Rectal smooth muscle tissue (tissue), 1 donor: ENCODE measurements at regions not wholly inside any gene's neighbourhood (a gene's known extent, or its start where the extent isn't known, plus 50 kb on each side); places are given as distances from the start of the nearest gene placed in this dataset.

Source experiments
- H3K27ac ChIP-seq: one replicate; pipeline ENCODE4 v1.7.0; 2013; ENCODE audit warnings: low read depth, low read length, inconsistent platforms
- H3K27me3 ChIP-seq: one replicate; pipeline ENCODE4 v1.7.0; 2013; ENCODE audit warnings: low read length; ENCODE audit not compliant: control insufficient read depth, insufficient read depth
- H3K36me3 ChIP-seq: one replicate; pipeline ENCODE4 v1.7.0; 2013; ENCODE audit warnings: low read length; ENCODE audit not compliant: control insufficient read depth, insufficient read depth
- H3K4me1 ChIP-seq: one replicate; pipeline ENCODE4 v1.7.0; 2013; ENCODE audit warnings: low read length; ENCODE audit not compliant: control insufficient read depth, insufficient read depth
- H3K4me3 ChIP-seq: one replicate; pipeline ENCODE4 v1.7.0; 2013; ENCODE audit warnings: low read length
- H3K9ac ChIP-seq: one replicate; pipeline ENCODE4 v1.7.0; 2013; ENCODE audit warnings: low read length

DNA sequence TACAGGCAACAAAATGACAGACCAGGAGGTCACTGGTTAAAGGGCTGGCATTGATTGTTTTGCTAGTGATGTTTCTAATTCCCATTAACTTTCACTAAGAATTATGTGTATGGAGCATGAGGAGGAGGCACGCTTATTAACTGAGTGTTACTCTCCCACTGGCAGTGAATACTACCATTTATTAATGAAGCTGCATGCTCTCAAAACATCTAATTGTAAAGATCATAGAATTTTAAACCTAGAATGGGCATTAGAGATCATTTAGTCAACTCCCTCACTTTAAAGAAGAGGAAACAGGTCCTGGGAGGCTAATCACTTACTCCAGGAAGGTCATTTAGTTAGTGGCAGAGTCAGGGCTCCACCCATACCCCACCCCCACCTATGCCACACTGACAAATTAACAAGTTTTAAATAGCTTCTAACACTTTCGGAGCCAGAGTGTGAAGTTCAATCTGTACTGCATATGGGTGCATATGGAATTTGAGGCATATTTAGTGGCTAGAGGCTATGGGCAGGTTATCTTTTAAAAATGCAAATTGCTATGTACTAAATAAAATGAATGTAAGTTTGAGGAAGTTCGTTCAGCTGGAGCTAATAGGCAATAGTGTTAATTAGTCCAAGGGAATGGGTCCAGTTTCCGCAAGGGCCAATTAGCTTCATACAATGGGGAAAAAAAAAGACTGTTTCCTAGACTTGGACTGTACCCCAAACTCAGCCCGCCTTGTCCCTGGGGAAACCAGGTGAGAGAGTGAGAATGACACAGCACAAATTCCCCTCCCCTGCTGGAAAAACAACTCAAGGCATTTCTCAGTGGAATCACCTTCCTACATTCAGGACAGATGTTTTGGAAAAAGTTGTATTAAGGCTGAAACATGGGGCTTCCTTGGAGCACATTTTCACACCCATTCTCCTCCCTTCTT is 178.8 kb downstream of the ICOS start:
- H3K4me1 ChIP-seq: peaks cover 41% of the 10 kb centered on the region

DNA sequence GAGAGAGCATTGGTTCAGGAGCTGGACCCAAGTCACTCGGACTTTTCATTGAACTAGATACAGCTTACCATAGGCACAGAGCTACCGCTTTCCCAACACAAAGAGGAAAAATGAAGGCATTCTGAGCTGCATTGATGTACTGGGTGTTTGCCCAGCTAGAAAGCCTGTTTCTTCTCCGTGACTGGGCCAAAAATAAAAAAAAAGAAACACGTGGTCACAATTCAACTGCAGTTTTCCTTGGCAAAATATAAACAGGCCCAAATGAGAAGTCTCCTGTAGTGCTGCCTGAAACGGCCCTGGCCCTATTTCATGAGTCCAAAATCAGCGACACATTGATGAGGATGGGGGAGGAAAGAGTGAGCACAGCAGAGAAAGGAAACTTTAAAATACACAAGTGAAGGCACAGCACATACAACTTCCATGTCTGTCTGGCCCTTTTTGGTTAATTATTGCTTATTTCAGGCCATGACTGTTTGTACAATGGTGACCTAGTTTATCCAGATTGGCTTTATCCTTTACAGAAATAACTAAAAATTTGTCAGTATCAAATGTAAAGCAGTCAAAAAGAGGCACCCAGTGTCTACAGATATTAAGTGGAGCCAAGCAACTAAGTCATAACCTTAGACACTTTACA is 179.7 kb downstream of the ICOS start:
- peak overlapping the region; percentile 33 for H3K27ac ChIP-seq
- no peak overlapping the region for H3K9ac ChIP-seq
- no peaks in the 10 kb centered on the region for H3K27me3 ChIP-seq
- H3K4me1 ChIP-seq: peaks cover 36% of the 10 kb centered on the region
- no peak overlapping the region for H3K4me3 ChIP-seq
- no peaks in the 10 kb centered on the region for H3K36me3 ChIP-seq

More for the DNA sequence above, 178.8 kb downstream of the ICOS start:
- Histone ChIP-seq H3K36me3 (no peaks in the 10 kb centered on the region), H3K9ac (no peak overlapping the region), H3K27ac (no peak overlapping the region), H3K27me3 (no peaks in the 10 kb centered on the region), H3K4me3 (no peak overlapping the region)

DNA sequence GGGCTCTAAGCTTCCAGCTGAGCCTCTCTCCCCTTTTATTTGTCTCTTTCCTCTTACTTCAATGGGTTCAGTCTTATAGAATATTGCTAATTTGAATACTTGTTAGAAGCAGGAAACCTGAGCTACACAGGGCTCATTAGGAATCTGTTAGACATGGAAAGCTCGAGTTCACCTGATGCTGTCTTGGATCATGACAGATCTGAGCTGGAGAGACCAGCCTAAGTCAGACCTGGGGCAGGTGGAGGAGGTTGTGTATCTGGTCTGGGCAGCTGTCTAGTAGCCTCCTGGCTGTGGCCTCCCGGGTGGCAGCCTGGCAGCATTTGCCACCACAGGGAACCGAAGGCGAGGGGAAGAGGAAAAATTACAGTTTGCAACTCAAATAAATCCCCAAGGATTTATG is 185.9 kb downstream of the ICOS start:
- no peaks in the 10 kb centered on the region for H3K36me3 ChIP-seq
- no peak overlapping the region for H3K9ac ChIP-seq
- H3K27me3 ChIP-seq: no peaks in the 10 kb centered on the region
- H3K4me1 ChIP-seq: peaks cover 3% of the 10 kb centered on the region
- H3K27ac ChIP-seq: no peak overlapping the region
- no peak overlapping the region for H3K4me3 ChIP-seq

DNA sequence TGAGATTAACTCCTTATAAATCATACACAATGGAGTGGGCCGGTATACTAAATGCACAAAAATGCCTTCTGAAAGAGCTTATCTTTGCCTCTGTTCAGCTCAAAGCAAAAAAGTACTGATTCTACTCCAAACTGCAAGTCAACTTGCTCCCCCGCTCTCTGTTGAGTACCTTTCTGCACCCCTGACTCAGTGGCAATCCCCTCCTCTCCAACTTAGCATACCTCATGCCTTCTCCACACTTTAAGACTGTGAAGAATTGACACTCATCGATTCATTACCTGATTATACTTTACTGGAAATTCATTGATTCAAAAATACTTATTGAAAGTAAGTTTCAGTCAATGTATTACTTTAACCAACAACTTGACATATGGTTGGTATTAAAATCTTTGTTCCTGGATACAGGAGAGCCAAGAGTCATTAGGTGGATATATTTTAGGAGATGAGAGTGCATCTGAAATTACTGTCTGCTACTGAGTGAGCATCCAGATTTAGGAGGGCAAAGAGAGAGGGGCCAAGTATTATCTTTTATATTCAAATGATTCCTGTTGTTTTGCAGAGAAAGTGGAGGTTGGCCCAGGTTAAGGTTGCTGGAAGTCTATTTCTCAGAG is 187.7 kb downstream of the ICOS start:
- H3K36me3 ChIP-seq: no peaks in the 10 kb centered on the region
- no peaks in the 10 kb centered on the region for H3K4me1 ChIP-seq
- no peak overlapping the region for H3K27ac ChIP-seq
- H3K4me3 ChIP-seq: no peak overlapping the region
- H3K9ac ChIP-seq: no peak overlapping the region
- no peaks in the 10 kb centered on the region for H3K27me3 ChIP-seq

DNA sequence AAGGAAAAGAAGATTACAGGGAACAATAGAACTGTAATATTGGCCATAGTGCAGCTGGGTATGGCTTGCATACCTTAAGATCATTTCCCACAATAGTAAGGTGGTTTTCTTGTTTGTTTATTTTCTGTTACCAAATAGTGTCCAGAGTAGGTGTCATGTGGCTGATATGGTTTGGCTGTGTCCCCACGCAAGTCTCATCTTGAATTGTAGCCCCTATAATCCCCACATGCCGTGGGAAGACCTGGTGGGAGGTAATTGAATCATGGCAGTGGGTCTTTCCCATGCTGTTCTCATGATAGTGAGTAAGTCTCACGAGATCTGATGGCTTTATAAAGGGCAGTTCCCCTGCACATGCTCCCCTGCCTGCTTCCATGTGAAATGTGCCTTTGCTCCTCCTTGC is 190.1 kb downstream of the ICOS start:
- Histone ChIP-seq H3K27me3 (no peaks in the 10 kb centered on the region), H3K27ac (no peak overlapping the region), H3K9ac (no peak overlapping the region), H3K4me1 (no peaks in the 10 kb centered on the region), H3K4me3 (no peak overlapping the region), H3K36me3 (no peaks in the 10 kb centered on the region)

DNA sequence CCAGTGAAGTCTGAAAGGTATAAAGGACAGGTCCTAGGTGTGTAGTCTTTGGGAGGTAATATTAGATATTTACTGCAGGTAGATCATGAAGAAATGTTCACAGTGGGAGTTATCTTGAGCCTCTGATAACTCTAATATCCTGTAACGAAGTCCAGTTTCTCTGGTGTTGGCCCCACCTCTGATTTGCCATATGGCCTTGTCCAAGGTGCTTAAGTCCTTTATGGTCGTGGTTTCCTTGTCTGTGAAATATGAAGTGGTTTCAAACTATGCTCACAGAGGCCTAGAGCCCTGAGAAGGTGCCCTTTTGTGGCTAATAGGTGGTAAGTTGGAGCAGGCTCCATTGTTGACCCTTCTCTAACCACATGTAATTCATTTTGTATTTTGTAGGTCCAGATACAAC is 190.7 kb downstream of the ICOS start:
- Histone ChIP-seq H3K4me3 (no peak overlapping the region), H3K27me3 (no peaks in the 10 kb centered on the region), H3K4me1 (no peaks in the 10 kb centered on the region), H3K27ac (no peak overlapping the region), H3K36me3 (no peaks in the 10 kb centered on the region), H3K9ac (no peak overlapping the region)

DNA sequence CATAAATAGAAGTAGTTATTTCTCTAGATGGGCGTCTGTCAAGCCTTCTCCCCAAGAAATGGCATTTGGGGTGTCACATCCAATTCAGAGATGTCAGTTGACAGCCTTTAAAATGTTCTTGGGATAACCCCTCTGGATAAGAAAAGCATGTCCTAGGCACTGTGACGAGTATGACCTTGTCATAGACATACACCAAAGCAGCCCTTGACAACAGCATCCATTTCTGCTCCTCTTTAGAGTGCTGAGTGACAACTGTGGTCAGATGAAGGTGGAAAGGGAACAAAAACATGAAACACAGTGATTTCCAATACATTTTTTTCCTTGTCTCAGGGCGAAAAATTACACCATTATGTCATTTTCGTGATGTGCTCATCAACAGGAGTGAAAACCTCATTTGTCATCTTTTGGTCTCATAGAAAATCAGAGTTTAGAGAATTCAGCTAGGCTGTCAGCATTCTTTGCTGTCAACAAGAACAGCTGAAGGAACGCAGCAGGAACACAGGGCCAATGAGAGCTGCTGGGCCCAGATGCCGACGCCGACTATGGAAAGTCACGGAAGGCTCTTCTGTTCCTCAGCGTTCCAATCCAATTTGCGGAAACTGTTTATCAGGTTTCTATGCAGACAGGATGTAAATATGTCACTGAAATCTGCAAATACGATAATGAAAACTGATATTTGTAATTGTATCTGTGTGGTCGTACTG is 193.2 kb downstream of the ICOS start:
- Histone ChIP-seq H3K27me3 (no peaks in the 10 kb centered on the region), H3K27ac (no peak overlapping the region), H3K4me1 (no peaks in the 10 kb centered on the region), H3K4me3 (no peak overlapping the region), H3K9ac (no peak overlapping the region), H3K36me3 (no peaks in the 10 kb centered on the region)

DNA sequence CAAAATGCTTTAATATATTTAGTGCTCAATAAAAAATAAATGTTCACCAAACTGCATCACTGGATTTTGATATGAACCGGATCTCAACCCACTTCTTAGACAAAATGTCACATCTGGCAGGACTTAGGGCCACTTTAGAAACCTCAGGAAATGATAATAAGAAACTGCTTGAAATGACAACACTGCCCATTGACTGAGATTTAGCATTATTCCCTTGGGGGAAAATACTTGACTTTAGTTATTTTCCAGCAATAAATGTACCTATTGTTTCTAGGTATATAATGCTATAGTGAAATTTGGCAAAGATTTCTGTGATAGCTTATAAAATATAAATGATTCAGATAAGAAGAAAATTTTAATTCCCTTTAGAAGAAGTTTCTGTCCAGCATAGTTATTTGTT is 195.1 kb downstream of the ICOS start:
- no peak overlapping the region for H3K27ac ChIP-seq
- no peak overlapping the region for H3K9ac ChIP-seq
- H3K4me3 ChIP-seq: no peak overlapping the region
- H3K36me3 ChIP-seq: no peaks in the 10 kb centered on the region
- no peaks in the 10 kb centered on the region for H3K27me3 ChIP-seq
- no peaks in the 10 kb centered on the region for H3K4me1 ChIP-seq

DNA sequence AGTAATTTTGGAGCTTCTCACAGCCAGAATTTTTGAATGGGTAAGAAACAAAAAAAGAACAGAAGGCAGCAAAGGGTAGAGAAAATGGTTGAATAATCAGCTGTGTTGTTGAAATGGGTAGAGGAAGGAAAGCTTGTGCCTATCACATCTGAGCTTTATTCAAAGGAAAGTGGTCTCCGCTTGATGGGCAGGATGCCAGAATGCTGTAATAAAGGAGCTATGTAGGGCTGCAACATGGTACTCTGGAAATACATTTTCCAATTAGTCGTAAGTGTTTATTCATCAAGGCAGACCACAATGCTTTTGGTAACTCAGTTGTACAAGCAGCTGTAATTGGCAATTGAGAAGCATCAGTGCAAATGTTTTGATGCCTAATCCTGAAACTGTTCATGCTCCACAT is 196.9 kb downstream of the ICOS start:
- H3K36me3 ChIP-seq: no peaks in the 10 kb centered on the region
- H3K4me3 ChIP-seq: no peak overlapping the region
- no peak overlapping the region for H3K9ac ChIP-seq
- H3K4me1 ChIP-seq: no peaks in the 10 kb centered on the region
- no peaks in the 10 kb centered on the region for H3K27me3 ChIP-seq
- no peak overlapping the region for H3K27ac ChIP-seq

DNA sequence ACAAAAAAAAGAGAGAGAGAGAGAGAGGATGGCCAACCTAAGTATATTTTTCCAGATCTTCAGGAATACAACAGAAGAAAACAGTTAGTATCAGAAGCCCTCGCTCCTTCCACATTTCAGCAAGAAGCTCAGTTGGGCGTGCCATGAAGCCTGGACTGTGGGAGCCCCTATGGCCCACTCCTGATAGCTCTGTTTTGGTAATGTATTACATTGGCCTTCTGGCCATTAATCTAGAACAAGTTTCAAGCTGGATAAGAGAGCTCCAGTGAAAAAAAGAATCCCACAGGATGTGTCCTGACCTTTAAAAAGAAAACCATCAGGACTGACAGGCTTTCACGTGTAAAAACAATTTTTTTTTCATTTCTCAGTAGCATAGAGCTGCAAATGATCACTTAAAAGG is 197.9 kb downstream of the ICOS start:
- H3K9ac ChIP-seq: no peak overlapping the region
- no peaks in the 10 kb centered on the region for H3K36me3 ChIP-seq
- H3K4me1 ChIP-seq: no peaks in the 10 kb centered on the region
- H3K27me3 ChIP-seq: no peaks in the 10 kb centered on the region
- no peak overlapping the region for H3K27ac ChIP-seq
- H3K4me3 ChIP-seq: no peak overlapping the region

DNA sequence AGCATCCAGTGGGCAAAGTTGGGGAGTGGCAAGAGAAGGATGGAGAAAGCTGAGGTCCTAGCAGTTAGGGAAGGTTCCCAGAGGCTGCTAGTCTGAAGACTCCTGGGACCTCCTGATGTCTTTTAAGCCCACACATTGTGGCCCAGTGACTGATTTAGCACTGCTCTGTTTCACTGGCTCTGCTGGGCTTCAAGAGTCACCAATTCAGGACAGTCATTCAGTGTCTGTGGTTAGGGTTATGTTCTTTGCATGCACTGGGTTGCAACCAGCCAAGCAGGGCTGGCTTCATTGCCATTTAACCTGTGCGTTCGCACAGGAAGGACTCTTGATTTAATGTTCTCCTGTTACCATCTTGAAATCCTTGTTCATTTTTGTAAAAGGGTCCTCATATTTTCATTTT is 199.2 kb downstream of the ICOS start:
- Histone ChIP-seq H3K27me3 (no peaks in the 10 kb centered on the region), H3K27ac (no peak overlapping the region), H3K4me1 (no peaks in the 10 kb centered on the region), H3K4me3 (no peak overlapping the region), H3K36me3 (no peaks in the 10 kb centered on the region), H3K9ac (no peak overlapping the region)

DNA sequence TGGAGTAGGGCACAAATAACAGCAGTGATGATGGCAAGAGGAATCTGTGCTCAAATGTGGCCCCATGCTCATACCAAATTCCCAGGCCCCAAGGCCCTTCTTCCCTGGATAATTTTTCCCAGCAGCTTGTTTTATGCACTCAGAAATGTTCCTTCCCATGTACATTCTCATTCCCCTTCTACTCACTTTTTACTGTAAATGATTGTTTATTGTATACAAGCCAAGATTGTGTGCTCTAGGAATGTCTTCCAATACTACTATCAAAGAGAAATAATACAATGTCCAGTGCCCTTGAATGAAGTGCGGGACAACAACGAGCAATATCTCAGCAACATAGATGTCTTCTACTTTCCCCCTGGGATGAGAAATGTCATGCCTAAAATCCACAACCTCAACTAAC is 201.6 kb downstream of the ICOS start:
- Histone ChIP-seq H3K27me3 (no peaks in the 10 kb centered on the region), H3K27ac (no peak overlapping the region), H3K4me1 (no peaks in the 10 kb centered on the region), H3K36me3 (no peaks in the 10 kb centered on the region), H3K4me3 (no peak overlapping the region), H3K9ac (no peak overlapping the region)
